MCF 10A (cell line): ENCODE measurements at regions not wholly inside any gene's neighbourhood (a gene's known extent, or its start where the extent isn't known, plus 50 kb on each side); places are given as distances from the start of the nearest gene placed in this dataset.

Experiments
- BruUV-seq: library from RNA; stranded (reverse); fragments of 400-500 nt; replicated peaks from 2 replicates; lab custom pipeline; 2021; lab: Mats Ljungman, UMichigan
- CTCF ChIA-PET: fragments of 300-600 bp; sonication (Branson Sonifier 250); formaldehyde crosslinking; extraction: SDS; loops from one replicate; lab custom pipeline; 2021; ENCODE audit warnings: antibody characterized with exemption, inconsistent platforms; lab: Yijun Ruan, JAX
- POLR2A ChIA-PET: fragments of 300-600, 350-650 bp; sonication (Branson Sonifier 250); formaldehyde crosslinking; extraction: SDS; loops from one replicate; lab custom pipeline; 2020; ENCODE audit warnings: antibody characterized with exemption, inconsistent platforms; lab: Yijun Ruan, JAX
- DNase-seq: peaks from one replicate; pipeline ENCODE4 v3.0.0-alpha.2; 2018; ENCODE audit not compliant: unreplicated experiment
- H3K27ac Mint-ChIP-seq: one replicate; pipeline ENCODE4 v1.8.0; 2022; ENCODE audit warnings: mild to moderate bottlenecking, low read depth, mixed read lengths; ENCODE audit not compliant: unreplicated experiment
- H3K27me3 Mint-ChIP-seq: one replicate; pipeline ENCODE4 v1.8.0; 2022; ENCODE audit warnings: mixed read lengths; ENCODE audit not compliant: insufficient read depth, unreplicated experiment
- H3K36me3 Mint-ChIP-seq: one replicate; pipeline ENCODE4 v1.8.0; 2022; ENCODE audit warnings: mild to moderate bottlenecking, moderate library complexity, mixed read lengths; ENCODE audit not compliant: insufficient read depth, unreplicated experiment
- H3K4me1 Mint-ChIP-seq: one replicate; pipeline ENCODE4 v1.8.0; 2022; ENCODE audit warnings: mixed read lengths; ENCODE audit not compliant: insufficient read depth, unreplicated experiment
- H3K4me3 Mint-ChIP-seq: one replicate; pipeline ENCODE4 v1.8.0; 2022; ENCODE audit warnings: mild to moderate bottlenecking, moderate library complexity, mixed read lengths; ENCODE audit not compliant: unreplicated experiment
- H3K9me3 Mint-ChIP-seq: one replicate; pipeline ENCODE4 v1.8.0; 2022; ENCODE audit warnings: mixed read lengths; ENCODE audit not compliant: unreplicated experiment
- intact Hi-C: fragments of 100-400 bp; cut with micrococcal nuclease; formaldehyde crosslinking; loops from 2 replicates; pipeline ENCODE4 v1.14.1; 2022
- TF ChIP-seq, protein P1 (sequence below): fragments of 200-600 bp; IDR thresholded peaks from one replicate; pipeline ENCODE4 v1.8.0; 2022; ENCODE audit warnings: antibody characterized with exemption, mild to moderate bottlenecking; ENCODE audit not compliant: unreplicated experiment

DNA sequence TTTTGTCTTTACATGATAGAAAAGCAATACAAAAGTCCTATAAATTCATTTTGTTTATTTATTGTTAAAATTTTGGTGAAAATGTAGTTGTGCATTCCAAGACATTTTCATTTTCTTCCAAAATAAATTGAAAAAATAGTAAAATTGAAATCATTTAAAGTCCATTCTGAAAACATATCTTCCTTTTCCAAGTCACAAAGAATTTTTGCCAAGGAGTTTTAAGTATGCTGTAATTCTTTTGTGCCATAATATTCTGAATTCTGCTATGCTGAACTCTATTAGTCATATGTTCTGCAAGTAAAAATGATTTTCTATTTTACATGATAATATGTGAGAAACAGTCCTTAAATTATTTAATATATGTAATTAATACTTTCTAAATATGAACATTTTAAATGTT is 879.6 kb upstream of the SLC10A2 start:
- TF ChIP-seq, protein P1, sequence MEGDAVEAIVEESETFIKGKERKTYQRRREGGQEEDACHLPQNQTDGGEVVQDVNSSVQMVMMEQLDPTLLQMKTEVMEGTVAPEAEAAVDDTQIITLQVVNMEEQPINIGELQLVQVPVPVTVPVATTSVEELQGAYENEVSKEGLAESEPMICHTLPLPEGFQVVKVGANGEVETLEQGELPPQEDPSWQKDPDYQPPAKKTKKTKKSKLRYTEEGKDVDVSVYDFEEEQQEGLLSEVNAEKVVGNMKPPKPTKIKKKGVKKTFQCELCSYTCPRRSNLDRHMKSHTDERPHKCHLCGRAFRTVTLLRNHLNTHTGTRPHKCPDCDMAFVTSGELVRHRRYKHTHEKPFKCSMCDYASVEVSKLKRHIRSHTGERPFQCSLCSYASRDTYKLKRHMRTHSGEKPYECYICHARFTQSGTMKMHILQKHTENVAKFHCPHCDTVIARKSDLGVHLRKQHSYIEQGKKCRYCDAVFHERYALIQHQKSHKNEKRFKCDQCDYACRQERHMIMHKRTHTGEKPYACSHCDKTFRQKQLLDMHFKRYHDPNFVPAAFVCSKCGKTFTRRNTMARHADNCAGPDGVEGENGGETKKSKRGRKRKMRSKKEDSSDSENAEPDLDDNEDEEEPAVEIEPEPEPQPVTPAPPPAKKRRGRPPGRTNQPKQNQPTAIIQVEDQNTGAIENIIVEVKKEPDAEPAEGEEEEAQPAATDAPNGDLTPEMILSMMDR, result no peak
- H3K9me3 Mint-ChIP-seq, result no peaks in the 10 kb centered on the region

DNA sequence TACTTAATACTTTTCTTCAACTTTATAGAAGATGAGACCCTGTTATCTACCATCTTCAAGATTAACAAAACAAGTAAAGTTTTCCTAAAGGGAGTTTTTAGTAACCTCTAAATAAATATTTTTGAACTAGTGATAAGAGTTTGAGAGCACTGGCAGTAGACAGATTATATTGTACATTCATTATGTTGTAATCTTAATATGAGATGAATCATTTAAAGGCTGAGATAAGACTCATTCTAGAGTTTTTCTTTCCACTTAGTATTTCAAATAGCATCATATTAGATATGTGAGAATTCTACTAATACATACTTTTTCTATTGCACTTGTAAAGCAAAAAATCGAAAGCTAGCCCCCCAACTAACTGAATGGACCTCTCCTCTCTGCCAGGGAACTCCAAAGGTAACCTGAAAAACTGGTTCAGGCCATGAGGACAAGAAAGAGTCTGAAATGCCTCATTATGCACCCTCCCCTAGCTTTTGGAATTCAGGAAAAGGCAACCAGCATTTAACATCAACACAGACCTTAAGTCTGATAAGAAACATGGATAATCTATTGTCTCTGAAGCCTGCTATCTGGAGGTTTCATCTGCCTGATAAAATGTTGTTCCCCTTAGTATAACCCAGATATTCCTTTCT is 875.4 kb upstream of the SLC10A2 start:
- intact Hi-C loops, result no loop called here
- no peaks in the 10 kb centered on the region for H3K9me3 Mint-ChIP-seq
- H3K27me3 Mint-ChIP-seq, result no peaks in the 10 kb centered on the region
- H3K36me3 Mint-ChIP-seq, result no peaks in the 10 kb centered on the region
- TF ChIP-seq, protein P1, result no peak
- no peak overlapping the region for H3K4me3 Mint-ChIP-seq
- DNase-seq, result no peak
- BruUV-seq, result no TSS peak
- no peaks in the 10 kb centered on the region for H3K4me1 Mint-ChIP-seq
- no peak overlapping the region for H3K27ac Mint-ChIP-seq
- POLR2A ChIA-PET, result no interaction called here
- CTCF ChIA-PET, result interaction anchor here (0.9 kb wide), 1 partner anchor 69 kb away, joined by 3 read pairs; no protein-coding TSS in a partner anchor

More for the DNA sequence above, 879.6 kb upstream of the SLC10A2 start:
- POLR2A ChIA-PET, result no interaction called here
- no peak for DNase-seq
- Mint-ChIP-seq H3K27me3 (no peaks in the 10 kb centered on the region), H3K4me3 (no peak overlapping the region), H3K27ac (no peak overlapping the region), H3K4me1 (no peaks in the 10 kb centered on the region), H3K36me3 (no peaks in the 10 kb centered on the region)
- CTCF ChIA-PET, result no interaction called here
- intact Hi-C loops, result no loop called here
- BruUV-seq, result no TSS peak

DNA sequence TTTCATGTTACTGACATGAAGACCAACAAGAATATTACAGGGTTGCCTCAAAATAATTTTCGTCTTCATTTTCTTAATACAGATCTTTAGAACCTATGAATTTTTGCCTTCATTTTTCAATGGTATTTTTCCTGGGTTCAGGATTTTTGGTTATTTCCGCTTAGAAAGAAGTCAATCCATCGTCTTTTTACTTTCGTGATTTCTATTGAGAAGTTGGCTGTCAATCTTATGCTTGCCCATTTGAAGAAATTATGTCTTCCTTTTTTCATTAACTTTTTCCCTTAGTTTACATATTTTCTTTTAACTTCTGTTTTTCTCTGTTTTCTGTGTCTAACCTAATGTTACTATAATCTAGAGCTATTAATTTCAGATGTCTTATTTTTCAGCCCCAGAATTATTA is 868.9 kb upstream of the SLC10A2 start:
- H3K4me3 Mint-ChIP-seq, result no peak overlapping the region
- POLR2A ChIA-PET, result no interaction called here
- DNase-seq, result no peak
- intact Hi-C loops, result no loop called here
- no peaks in the 10 kb centered on the region for H3K9me3 Mint-ChIP-seq
- H3K27me3 Mint-ChIP-seq, result no peaks in the 10 kb centered on the region
- TF ChIP-seq, protein P1, result no peak
- CTCF ChIA-PET, result no interaction called here
- H3K27ac Mint-ChIP-seq, result no peak overlapping the region
- no TSS peak for BruUV-seq
- no peaks in the 10 kb centered on the region for H3K36me3 Mint-ChIP-seq
- no peaks in the 10 kb centered on the region for H3K4me1 Mint-ChIP-seq

DNA sequence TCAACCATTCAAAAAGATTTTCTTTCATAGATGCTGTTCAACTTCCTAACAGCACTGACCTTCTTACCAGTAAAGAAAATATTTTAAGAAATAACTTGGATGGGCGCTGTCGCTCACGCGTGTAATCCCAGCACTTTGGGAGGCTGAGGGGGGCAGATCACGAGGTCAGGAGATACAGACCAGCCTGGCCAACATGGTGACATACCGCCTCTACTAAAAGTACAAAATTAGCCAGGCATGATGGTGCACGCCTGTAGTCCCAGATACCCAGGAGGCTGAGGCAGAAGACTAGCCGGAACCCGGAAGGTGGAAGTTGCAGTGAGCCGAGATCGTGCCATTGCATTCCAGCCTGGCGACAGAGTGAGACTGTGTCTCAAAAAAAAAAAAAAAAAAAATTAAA is 865.7 kb upstream of the SLC10A2 start:
- no peaks in the 10 kb centered on the region for H3K36me3 Mint-ChIP-seq
- H3K4me3 Mint-ChIP-seq, result no peak overlapping the region
- no peak for DNase-seq
- POLR2A ChIA-PET, result no interaction called here
- TF ChIP-seq, protein P1, result no peak
- no peak overlapping the region for H3K27ac Mint-ChIP-seq
- H3K4me1 Mint-ChIP-seq, result no peaks in the 10 kb centered on the region
- no peaks in the 10 kb centered on the region for H3K9me3 Mint-ChIP-seq
- intact Hi-C loops, result no loop called here
- H3K27me3 Mint-ChIP-seq, result no peaks in the 10 kb centered on the region
- no TSS peak for BruUV-seq
- CTCF ChIA-PET, result no interaction called here
